Mesothelial cell of epicardium (in vitro differentiated cells): ENCODE measurements at regions not wholly inside any gene's neighbourhood (a gene's known extent, or its start where the extent isn't known, plus 50 kb on each side); places are given as distances from the start of the nearest gene placed in this dataset.

ENCODE experiments used
- DNase-seq, 2 experiments: peaks; one replicate each; pipeline ENCODE4 v3.0.0; 2021; ENCODE audit warnings: low spot score in 2 of 2; ENCODE audit not compliant: unreplicated experiment in 2 of 2
- H3K27ac Mint-ChIP-seq: 2 replicates; pipeline ENCODE4 v1.8.0; 2021; ENCODE audit warnings: mixed read lengths
- H3K27me3 Mint-ChIP-seq: 2 replicates; pipeline ENCODE4 v1.8.0; 2021; ENCODE audit warnings: low read depth, mixed read lengths
- H3K36me3 Mint-ChIP-seq: 2 replicates; pipeline ENCODE4 v1.8.0; 2021; ENCODE audit warnings: mixed read lengths
- H3K4me1 Mint-ChIP-seq: 2 replicates; pipeline ENCODE4 v1.8.0; 2021; ENCODE audit warnings: mixed read lengths
- H3K4me3 Mint-ChIP-seq: 2 replicates; pipeline ENCODE4 v1.8.0; 2021; ENCODE audit warnings: mild to moderate bottlenecking, moderate library complexity, mixed read lengths
- H3K9me3 Mint-ChIP-seq: 2 replicates; pipeline ENCODE4 v1.8.0; 2021; ENCODE audit warnings: mixed read lengths
- TF ChIP-seq, protein P1 (sequence below): fragments of 200-600 bp; sonication (generic); IDR thresholded peaks from one replicate; pipeline ENCODE4 v1.5.0; 2021; ENCODE audit warnings: antibody characterized with exemption; ENCODE audit not compliant: unreplicated experiment

DNA sequence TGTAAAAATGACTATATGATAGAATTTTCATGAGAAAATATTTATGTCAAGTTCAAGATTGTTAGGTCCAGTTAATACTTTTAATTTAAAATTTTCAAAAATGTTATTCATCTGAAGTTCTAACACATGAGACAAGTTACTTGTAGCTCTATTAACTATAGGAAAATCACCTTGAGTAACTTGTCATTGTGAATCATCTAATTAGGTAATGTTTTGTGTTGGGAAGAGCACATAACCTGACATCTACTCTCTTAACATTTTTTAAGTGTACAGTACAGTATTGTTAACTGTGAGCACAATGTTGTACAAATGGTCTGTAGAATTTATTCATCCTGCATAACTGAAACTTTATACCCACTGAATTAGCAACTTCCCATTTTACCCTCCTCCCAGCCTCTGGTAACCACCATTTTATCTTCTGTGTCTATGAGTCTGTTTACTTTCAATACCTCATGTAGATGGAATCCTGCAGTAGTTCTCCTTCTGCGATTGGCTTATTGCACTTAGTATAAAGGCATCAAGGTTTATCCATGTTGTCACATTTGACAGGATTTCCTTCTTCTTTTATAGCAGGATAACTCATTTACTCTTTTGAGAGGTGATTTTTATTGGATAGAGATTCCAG is 54.6 kb downstream of the ARL4A start:
- H3K27ac Mint-ChIP-seq: no peak overlapping the region
- H3K4me1 Mint-ChIP-seq: peaks cover 17% of the 10 kb centered on the region
- H3K9me3 Mint-ChIP-seq: no peaks in the 10 kb centered on the region

DNA sequence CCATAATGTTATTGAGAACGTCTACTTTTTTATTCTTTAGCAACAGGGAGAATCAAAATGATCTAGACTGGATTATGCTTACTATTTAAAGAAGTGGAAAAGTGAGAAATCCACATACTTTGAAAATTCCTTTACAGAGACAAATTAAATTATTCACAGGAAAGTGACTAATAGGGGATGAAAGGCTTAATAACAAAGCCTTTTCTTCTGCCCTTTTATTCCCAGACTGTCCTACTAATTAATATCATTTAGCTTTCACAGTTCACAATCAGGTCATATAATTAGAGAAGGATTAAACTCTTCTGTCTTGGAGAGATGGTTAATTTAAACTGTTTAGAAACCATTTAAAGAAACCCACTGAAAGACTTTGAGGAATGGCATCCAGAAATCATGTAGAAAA is 58.8 kb downstream of the ARL4A start:
- no peak for DNase-seq
- H3K27me3 Mint-ChIP-seq: no peaks in the 10 kb centered on the region
- H3K36me3 Mint-ChIP-seq: no peaks in the 10 kb centered on the region
- no peaks in the 10 kb centered on the region for H3K4me1 Mint-ChIP-seq
- TF ChIP-seq, protein P1, sequence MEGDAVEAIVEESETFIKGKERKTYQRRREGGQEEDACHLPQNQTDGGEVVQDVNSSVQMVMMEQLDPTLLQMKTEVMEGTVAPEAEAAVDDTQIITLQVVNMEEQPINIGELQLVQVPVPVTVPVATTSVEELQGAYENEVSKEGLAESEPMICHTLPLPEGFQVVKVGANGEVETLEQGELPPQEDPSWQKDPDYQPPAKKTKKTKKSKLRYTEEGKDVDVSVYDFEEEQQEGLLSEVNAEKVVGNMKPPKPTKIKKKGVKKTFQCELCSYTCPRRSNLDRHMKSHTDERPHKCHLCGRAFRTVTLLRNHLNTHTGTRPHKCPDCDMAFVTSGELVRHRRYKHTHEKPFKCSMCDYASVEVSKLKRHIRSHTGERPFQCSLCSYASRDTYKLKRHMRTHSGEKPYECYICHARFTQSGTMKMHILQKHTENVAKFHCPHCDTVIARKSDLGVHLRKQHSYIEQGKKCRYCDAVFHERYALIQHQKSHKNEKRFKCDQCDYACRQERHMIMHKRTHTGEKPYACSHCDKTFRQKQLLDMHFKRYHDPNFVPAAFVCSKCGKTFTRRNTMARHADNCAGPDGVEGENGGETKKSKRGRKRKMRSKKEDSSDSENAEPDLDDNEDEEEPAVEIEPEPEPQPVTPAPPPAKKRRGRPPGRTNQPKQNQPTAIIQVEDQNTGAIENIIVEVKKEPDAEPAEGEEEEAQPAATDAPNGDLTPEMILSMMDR: no peak
- peaks cover 4% of the 10 kb centered on the region for H3K9me3 Mint-ChIP-seq
- H3K27ac Mint-ChIP-seq: no peak overlapping the region
- no peak overlapping the region for H3K4me3 Mint-ChIP-seq

More for the DNA sequence above, 54.6 kb downstream of the ARL4A start:
- no peak overlapping the region for H3K4me3 Mint-ChIP-seq
- DNase-seq: no peak
- no peaks in the 10 kb centered on the region for H3K27me3 Mint-ChIP-seq
- H3K36me3 Mint-ChIP-seq: no peaks in the 10 kb centered on the region
- TF ChIP-seq, protein P1: no peak

DNA sequence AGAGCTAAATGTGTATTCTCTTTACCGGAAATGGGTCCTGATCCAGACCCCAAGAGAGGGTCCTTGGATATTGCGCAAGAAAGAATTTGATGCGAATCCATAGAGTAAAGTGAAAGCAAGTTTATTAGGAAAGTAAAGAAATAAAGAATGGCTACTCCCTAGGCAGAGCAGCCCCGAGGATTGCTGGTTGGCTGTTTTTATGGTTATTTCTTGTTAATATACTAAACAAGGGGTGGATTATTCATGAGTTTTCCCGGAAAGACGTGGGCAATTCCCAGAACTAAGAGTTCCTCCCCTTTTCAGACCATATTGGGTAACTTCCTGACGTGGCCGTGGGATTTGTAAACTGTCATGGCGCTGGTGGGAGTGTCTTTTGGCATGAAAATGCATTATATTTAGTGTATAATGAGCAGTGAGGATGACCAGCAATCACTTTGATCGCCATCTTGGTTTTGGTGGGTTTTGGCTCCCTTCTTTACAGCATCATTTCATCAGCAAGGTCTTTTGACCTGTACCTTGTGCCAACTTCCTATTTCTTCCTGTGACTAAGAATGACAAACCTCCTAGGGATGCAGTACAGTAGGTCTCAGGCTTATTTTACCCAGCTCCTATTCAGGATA is 60.4 kb downstream of the ARL4A start:
- Mint-ChIP-seq H3K9me3 (peaks cover 4% of the 10 kb centered on the region), H3K27ac (no peak overlapping the region), H3K36me3 (no peaks in the 10 kb centered on the region), H3K27me3 (no peaks in the 10 kb centered on the region), H3K4me3 (no peak overlapping the region), H3K4me1 (no peaks in the 10 kb centered on the region)
- no peak for DNase-seq
- TF ChIP-seq, protein P1: no peak

DNA sequence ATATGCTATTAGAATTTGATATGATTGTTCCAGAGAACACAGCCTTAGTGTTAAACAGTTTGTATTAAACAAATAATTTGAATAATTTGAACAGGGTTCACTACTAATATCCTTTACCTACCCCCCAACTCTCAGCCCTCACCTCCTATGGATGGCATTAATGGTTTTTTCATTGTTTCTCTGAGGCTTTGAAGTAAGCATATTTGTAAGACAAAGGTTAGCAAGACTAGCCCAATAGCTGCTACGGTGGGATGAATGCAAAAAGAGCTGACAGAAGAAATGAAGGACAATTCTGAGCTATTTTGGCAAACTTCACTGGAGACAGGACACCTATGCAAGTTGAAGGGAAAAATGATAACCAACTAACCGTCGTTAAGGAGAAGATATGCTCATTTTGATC is 61.6 kb downstream of the ARL4A start:
- H3K27ac Mint-ChIP-seq: no peak overlapping the region
- no peaks in the 10 kb centered on the region for H3K36me3 Mint-ChIP-seq
- no peak overlapping the region for H3K4me3 Mint-ChIP-seq
- TF ChIP-seq, protein P1: no peak
- no peak for DNase-seq
- H3K4me1 Mint-ChIP-seq: no peaks in the 10 kb centered on the region
- no peaks in the 10 kb centered on the region for H3K27me3 Mint-ChIP-seq
- H3K9me3 Mint-ChIP-seq: peaks cover 4% of the 10 kb centered on the region

DNA sequence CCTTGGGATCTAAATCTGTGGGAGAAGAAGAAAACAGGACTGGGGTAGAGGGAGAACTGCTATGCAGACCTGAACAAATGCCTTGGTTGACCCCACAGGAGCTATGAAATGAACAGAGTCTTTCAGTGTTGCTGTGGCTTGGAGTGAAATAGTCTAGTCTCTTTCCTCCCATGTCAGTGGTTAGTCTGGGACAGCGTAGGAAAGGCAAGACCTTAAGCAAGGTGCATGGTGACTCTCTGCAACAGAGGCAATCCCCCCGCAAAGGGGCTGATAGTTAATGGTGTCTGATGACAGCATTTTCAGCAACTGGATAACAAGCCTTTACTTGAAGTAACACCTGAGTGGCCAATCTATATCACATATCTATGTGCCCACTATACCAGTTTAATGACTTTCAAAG is 62.3 kb downstream of the ARL4A start:
- TF ChIP-seq, protein P1: no peak
- no peaks in the 10 kb centered on the region for H3K36me3 Mint-ChIP-seq
- H3K4me1 Mint-ChIP-seq: no peaks in the 10 kb centered on the region
- H3K9me3 Mint-ChIP-seq: peaks cover 4% of the 10 kb centered on the region
- no peak overlapping the region for H3K4me3 Mint-ChIP-seq
- no peaks in the 10 kb centered on the region for H3K27me3 Mint-ChIP-seq
- H3K27ac Mint-ChIP-seq: no peak overlapping the region
- no peak for DNase-seq

DNA sequence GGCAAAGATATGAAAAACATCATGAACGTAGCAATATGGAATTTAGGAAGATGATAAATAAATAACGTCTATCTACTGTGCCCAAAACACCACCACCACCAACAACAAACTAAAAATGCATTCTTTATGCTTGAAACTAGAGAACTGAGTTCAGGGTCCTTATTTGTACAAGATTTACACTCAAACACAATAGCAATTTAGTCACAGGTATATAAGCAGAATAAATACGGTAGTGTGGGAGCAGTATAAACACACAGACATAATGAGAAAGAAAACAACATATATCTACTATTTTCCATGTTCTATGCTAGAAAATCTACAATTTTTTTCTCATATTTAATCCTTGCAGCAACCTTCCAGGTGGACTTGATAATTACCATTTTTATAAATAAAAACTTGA is 64.3 kb downstream of the ARL4A start:
- H3K27me3 Mint-ChIP-seq: no peaks in the 10 kb centered on the region
- DNase-seq: no peak
- H3K36me3 Mint-ChIP-seq: no peaks in the 10 kb centered on the region
- H3K9me3 Mint-ChIP-seq: peaks cover 4% of the 10 kb centered on the region
- TF ChIP-seq, protein P1: no peak
- H3K4me1 Mint-ChIP-seq: no peaks in the 10 kb centered on the region
- H3K4me3 Mint-ChIP-seq: no peak overlapping the region
- H3K27ac Mint-ChIP-seq: no peak overlapping the region
